Iris pigment epithelial cell (primary cell): ENCODE measurements at regions not wholly inside any gene's neighbourhood (a gene's known extent, or its start where the extent isn't known, plus 50 kb on each side); places are given as distances from the start of the nearest gene placed in this dataset.
A peak's percentile ranks its signal among the peaks of the same experiment; 100 is the strongest.
"Not testable (repeated sequence)": the region's sequence is repeated elsewhere in the genome, so short reads cannot be mapped to it uniquely, and the experiment has no call there.

Experiments used
- DNase-seq: peaks from one replicate; pipeline ENCODE4 v3.0.0-alpha.2; 2011; ENCODE audit warnings: low read depth

GRCh38 chr9:34907044-34907443 is 51.0 kb upstream of the PHF24 start:
- DNase-seq, result no peak

DNA sequence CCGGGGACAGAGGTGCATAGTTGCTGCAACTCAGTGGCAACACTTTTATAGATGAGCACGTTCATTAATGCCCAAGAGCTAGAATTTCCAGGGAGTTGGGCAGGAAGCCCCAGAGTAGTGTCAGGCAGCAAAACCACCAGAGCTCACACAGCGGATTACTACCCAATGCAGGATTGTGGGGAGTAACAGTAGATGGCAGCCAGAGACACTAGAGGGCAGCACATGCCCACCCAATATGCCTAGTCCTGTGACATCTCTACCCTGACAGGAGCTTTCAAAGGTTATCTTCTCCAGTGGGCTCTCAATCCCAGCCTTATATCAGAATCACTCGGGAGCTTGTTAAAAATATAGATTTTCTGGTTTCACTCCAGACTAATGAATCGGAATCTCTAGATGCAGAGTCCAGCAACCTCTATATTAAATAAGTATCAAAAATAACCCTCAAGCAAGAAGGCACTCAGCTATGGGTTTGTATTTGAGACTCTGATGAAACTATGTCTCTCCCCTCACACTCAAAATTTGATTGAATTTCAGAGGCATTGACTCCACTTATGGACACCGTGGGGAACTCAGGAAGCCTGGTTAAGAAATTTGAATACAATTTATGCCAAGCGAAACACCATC is 58.4 kb upstream of the PHF24 start:
- peak; percentile 65 for DNase-seq

DNA sequence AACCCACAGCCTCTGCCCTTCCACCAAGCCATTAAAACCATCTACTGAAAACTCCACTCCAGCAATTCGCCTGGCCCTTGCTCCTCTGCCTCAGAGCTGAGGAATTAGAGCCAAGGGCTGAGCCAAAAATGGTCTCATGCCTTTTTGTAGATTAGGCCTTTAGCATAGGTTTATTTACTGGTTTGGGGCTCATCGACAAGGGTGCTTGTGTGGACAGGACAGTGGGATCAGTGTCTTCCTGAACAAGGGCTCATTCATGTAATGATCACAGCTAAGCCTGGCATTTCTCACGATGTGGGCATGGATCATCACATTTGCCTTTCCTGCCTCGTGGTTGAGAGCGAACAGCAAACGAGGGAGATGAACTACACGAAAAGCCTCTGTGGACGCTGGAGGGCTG is 59.2 kb upstream of the PHF24 start:
- DNase-seq, result no peak

- no peak for DNase-seq
Measured at GRCh38 chr9:34896112-34896511, 62.0 kb upstream of the PHF24 start.

DNA sequence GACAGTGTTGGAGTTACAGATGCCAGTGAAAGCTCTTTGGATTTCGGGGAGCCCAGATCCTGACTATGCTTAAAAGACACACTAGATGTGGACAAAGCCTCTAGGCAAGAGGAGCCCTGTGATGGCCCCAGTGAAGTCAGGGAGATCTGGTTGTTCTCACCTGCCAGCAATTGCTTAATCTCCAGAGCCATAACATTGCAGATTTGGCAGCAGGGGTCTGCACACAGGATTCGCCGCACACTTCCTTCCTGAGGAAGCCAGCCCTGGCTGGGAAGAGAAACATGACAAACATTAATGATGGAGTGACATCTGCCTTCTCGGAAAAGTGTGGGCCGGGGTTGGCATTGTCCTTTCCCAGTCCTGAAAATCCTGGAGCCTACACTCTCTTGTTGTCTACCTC is 65.2 kb upstream of the PHF24 start:
- DNase-seq, result no peak

GRCh38 chr9:34891386-34891785 is 66.7 kb upstream of the PHF24 start:
- no peak for DNase-seq

GRCh38 chr9:34887841-34888240 is 70.2 kb upstream of the PHF24 start:
- DNase-seq, result no peak

DNA sequence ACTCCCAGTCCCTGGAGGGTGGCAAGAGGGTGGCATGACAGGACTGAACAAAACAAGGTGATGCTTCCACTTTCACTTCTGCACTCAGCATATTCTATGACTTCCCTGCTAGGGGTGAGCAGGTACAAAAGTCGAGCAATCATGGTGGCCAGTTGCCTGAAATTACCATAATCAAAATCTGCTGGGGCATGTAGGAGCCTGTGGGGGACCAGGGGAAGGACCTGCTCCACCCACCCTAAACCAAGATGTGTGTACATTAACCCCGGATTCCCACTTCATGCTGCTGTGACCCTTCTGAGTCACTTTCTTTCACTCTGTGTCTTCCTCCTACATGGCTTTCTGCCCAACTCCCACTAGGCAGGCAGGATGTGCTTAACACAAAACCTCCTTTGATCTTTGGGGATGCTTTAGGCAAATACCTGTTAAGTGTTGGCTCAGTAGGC is 73.3 kb upstream of the PHF24 start:
- no peak for DNase-seq

GRCh38 chr9:34876096-34876495 is 82.0 kb upstream of the PHF24 start:
- DNase-seq, result no peak

GRCh38 chr9:34869390-34869789 is 88.7 kb upstream of the PHF24 start:
- peak; percentile 50 for DNase-seq

DNA sequence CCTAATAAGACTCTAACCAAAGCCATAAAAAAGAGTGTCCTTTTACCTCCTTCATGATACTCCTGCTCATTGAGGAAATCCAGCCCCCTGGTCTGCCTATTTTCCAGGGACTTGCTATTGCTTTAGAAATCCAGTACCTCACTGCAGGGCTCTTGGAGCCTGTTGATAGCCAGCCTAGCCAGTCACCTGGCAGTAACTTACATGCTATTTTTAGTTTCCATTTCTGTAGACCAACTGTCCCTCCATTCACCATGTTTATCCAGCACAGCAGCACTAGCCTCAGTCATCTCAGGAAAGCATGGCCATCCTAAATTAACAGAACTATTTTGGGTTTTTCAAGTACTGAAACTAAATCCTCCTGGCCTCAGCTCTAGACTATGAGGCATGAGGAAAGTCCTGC is 91.5 kb upstream of the PHF24 start:
- DNase-seq, result no peak

DNA sequence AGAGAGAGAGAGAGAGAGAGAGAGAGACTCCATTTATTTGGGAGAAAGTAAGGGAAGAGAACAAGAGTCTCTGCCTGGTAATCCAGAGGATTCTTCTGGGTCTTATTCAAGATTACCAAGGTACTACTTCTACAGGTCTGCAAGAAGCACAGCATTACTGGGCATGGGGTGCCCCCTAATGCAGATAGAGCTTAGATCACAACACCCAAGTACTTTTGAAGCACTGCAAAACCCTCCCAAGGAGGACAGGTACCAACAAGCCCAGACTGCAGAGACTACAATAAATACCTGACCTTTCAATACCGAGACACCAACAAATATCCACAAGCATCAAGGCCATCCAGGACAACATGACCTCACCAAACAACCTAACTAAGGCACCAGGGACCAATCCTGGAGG is 94.7 kb upstream of the PHF24 start:
- no peak for DNase-seq

- DNase-seq, result no peak
Measured at GRCh38 chr9:34862836-34863235, 95.2 kb upstream of the PHF24 start.

DNA sequence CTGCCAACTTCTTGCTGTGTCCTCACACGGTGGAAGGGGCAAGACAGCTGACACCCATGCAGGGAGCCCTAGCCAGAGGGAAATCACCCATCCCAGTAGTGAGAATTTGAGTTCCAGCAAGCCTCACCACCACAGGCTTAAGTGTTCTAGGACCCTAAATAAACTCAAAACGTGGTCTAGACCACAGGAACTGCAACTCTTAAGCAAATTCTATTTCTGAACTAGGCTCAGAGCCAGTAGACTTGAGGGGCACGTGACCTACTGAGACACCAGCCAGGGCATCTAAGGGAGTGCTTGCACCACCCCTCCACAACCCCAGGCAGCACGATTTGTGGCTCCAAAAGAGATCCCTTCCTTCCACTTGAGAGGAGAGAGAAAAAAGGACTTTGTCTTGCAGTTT is 96.0 kb upstream of the PHF24 start:
- DNase-seq, result no peak

DNA sequence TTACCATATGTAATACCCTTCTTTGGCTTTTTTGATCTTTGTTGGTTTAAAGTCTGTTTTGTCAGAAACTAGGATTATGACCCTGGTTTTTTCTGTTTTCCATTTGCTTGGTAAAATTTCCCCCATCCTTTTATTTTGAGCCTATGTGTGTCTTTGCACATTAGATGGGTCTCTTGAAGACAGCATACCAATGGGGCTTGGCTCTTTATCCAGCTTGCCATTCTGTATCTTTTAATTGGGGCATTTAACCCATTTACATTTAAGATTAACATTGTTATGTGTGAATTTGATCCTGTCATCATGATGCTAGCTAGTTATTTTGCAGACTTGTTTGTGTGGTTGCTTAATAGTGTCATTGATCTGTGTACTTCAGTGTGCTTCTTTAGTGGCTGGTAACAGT is 103.1 kb upstream of the PHF24 start:
- DNase-seq, result not testable (repeated sequence)

DNA sequence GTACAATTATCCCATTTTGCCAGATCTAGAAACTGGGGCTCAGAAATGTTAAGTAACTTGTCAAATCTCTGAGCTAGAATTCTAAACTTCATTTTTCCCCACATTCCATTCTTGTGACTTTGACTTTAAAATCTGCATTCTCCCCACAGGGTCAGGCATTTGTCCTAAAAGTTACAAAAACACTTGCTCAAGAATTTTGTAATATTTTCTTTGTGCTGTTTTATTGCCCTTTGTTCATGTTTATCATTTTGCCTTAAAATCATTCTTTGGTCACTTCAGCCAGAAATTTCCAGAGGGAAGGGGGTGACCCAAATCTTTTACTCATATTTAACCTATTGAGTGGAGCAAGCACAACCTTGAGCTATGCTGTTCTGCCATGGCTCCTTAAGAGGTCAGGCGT is 120.1 kb upstream of the CCL21 start:
- DNase-seq, result peak; percentile 2

DNA sequence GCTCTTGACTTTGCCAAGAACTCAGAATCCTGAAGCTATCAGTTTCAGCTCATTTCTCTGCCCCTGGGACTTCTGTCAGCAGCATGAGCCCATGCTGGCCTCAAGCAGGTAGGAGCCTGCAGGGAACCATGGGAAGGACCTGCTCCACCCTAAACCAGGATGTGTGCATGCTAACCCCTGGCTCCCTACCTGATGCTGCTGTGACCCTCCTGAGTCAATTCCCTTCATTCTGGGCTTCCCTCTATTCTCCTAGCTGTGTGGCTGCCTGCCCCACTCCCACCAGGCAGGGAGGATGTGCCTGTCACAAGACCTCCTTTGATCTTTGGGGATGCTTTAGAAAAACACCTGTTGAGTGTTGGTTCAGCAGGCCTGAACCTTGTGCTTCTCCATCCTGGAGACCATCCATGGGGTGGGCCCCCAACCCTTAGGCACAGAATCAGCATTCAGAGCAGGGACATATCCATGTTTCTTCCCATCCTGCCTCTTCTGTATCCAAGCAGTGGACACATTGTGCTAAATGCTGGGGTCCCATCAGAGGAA is 117.1 kb upstream of the CCL21 start:
- no peak for DNase-seq

DNA sequence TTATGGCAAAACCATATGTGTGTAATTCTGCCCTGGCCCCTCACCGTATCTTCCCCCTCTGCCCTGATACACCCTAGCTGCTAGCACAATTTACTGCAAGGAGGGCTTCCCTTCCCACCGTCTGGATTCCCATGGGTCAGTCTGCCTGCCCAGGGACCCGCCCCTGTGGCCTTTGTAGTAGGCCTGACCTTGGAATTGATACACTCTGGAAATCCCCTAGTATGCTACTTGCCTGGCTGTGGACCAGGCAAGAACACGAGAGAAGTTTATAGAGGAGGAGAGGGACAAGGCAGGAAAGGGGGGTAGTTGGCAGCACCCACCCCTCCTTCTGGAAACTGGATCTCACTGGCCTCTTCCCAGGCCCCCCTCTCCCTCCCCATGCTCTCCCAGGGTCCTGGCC is 115.8 kb upstream of the CCL21 start:
- DNase-seq, result no peak

DNA sequence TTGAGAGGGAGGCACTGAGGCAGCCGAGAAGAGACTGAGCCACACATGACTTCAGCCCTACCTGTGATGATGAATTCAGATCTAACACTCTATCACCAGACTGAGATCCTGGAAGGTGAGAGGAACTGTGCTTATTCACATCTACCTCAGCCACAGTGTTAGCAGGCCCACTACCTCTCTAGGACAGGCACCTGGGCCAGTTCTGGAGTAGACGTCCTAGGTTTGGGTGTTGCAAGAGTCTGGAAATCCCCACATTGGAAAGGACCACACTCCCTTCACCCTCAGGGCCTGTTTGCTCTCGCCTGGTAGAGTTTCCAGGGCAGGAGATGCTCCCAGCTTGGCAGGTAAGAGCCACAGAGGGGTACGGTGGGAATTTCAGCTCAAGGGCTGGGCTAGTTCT is 113.8 kb upstream of the CCL21 start:
- no peak for DNase-seq

- no peak for DNase-seq
Measured at GRCh38 chr9:34810187-34810524, 100.2 kb upstream of the CCL21 start.

DNA sequence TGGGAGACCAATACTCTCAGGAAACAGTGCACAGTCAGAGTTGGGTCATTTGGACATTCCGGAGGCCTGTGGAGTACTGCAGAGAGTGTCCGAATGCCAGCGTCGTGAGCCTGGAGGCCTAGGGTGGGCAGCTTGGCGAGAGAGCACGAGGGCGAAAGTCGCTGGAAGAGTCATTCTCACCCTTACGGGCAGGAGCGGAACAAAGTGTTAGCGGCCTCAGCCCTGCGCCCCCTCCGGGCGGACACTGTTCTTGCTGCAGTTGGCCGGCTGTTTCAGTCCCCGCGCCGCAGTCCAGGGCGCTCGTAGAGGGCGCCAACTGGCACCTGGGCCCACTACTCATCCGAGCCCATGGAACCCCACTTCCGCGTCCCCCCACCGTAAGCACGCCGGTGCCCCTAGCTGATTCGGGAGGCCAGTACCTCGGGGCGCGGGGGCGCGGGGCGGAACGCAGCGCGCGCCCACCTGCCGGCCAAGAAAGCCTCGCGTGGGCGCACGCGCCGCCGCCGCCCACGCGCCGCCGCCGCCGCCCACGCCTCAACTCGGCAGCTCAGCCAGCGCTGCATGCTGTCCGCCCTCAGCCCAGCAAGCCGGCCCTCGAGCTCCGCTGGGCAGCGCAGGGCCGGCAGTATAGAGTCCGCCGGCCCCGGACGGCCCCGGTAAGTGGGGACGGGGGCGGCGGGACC is 99.7 kb upstream of the CCL21 start:
- DNase-seq, result peak; percentile 20

DNA sequence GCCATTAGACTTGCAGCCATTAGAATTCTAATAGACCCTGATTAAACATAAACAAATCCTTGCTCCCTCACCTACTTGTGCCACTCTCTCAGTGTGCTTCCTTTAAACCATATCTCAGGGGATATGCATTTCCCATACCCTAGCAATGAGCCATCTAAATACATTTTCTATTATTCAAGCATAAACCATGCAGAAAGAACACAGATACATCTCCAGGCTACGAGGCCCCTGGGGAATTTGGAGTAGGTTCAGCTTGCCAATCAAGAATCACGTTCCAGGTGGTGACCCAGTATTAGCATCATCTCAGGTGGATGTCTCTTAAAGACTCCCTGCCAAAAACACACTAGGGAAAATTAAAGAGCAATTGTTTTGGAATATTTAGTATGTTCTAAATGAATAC is 93.0 kb upstream of the CCL21 start:
- no peak for DNase-seq

DNA sequence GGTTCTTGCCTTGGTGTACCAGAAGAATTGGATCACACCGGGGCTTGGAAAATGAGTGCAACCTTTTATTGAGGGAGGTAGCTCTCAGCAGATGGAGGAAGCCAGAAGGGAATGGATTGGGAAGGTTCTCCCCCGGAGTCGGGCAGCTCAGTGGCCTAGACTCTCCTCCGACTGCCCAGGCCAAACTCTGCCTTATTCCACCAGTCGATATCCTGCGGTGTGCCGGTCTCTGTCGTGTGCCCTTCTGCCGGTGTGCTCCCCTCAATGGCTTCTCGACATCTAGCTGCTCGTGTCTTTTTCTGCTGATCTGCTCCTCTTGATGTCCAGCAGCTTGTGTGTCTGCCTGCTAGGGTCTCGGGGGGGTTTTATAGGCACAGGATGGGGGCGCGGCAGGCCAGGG is 87.4 kb upstream of the CCL21 start:
- DNase-seq, result no peak

DNA sequence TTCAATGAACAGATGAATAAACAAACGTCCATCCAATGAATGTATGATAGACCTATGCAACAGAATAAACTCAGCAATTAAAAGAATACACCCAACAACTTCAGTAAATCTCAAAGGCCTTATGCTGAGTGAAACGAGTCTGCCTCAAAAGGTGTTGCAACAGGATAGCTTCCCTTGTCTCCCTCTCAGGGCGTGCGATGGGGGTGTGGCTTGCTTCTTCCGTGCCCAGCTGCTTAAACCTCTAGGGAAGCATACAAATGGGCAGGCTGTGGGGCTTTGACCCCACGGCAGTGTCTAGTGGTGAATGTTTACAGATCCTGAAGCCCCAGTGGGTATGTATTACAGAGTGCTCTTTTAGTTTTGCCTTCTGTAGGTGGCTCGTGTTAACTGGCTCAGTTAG is 87.0 kb upstream of the CCL21 start:
- no peak for DNase-seq
